ENCODE measurements at regions not wholly inside any gene's neighbourhood (a gene's known extent, or its start where the extent isn't known, plus 50 kb on each side); places are given as distances from the start of the nearest gene placed in this dataset.

- TF ChIP-seq, protein P1, sequence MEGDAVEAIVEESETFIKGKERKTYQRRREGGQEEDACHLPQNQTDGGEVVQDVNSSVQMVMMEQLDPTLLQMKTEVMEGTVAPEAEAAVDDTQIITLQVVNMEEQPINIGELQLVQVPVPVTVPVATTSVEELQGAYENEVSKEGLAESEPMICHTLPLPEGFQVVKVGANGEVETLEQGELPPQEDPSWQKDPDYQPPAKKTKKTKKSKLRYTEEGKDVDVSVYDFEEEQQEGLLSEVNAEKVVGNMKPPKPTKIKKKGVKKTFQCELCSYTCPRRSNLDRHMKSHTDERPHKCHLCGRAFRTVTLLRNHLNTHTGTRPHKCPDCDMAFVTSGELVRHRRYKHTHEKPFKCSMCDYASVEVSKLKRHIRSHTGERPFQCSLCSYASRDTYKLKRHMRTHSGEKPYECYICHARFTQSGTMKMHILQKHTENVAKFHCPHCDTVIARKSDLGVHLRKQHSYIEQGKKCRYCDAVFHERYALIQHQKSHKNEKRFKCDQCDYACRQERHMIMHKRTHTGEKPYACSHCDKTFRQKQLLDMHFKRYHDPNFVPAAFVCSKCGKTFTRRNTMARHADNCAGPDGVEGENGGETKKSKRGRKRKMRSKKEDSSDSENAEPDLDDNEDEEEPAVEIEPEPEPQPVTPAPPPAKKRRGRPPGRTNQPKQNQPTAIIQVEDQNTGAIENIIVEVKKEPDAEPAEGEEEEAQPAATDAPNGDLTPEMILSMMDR (IDR thresholded peaks at IDR 0.05; ENCODE audit: borderline replicate concordance, insufficient read depth, low read depth, low read length): no peak
Measured at GRCh38 chr7:66528652-66529051, 100.0 kb upstream of the KCTD7 start.

DNA sequence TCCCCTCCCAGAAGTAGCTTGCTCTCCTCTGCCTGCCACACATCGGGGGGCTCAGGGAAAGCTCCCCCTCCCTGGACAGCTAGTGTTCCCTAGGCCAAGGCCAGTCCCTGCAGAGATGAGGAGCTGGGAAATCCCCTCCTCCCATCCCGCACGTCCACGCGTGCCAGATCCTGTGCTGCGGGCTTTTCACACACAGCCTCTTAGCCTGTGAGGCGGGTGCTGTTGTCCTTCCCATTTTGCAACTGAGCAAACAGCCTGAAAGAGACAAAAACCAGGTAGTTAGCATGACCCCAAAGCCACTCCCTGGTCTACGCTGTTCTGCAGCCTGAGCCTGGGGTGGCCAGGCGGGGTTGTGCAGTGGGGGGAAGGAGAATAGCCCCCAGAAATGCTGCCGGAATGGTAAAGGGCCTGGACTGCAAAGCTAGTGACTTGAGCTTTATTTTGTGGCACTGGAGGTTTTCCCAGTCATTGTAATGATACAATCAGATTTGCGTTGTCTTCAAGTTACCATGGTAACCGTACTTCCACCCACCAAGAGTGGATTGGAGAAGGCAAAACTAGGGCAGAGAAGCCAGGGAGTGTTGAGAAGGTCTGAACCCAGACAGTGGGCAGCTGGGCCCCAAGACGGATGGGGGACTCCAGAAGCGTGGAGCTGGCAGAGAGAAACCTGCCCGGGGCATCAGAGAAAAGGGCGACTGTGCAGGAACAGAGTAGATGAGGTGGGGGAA is 98.6 kb upstream of the KCTD7 start:
- TF ChIP-seq, protein P1 (IDR thresholded peaks at IDR 0.05; ENCODE audit: borderline replicate concordance, insufficient read depth, low read depth, low read length): no peak
- H3K4me3 ChIP-seq (ENCODE audit: low read depth, low read length): no peak overlapping the region

More at GRCh38 chr7:66528652-66529051, 100.0 kb upstream of the KCTD7 start:
- no peak overlapping the region for H3K4me3 ChIP-seq (ENCODE audit: low read depth, low read length)

- H3K4me3 ChIP-seq (ENCODE audit: low read depth, low read length): no peak overlapping the region
- TF ChIP-seq, protein P1 (IDR thresholded peaks at IDR 0.05; ENCODE audit: borderline replicate concordance, insufficient read depth, low read depth, low read length): no peak
Measured at GRCh38 chr7:66535414-66536329, 93.0 kb upstream of the KCTD7 start.

GRCh38 chr7:66537380-66537779 is 91.3 kb upstream of the KCTD7 start:
- TF ChIP-seq, protein P1 (IDR thresholded peaks at IDR 0.05; ENCODE audit: borderline replicate concordance, insufficient read depth, low read depth, low read length): no peak
- no peak overlapping the region for H3K4me3 ChIP-seq (ENCODE audit: low read depth, low read length)

DNA sequence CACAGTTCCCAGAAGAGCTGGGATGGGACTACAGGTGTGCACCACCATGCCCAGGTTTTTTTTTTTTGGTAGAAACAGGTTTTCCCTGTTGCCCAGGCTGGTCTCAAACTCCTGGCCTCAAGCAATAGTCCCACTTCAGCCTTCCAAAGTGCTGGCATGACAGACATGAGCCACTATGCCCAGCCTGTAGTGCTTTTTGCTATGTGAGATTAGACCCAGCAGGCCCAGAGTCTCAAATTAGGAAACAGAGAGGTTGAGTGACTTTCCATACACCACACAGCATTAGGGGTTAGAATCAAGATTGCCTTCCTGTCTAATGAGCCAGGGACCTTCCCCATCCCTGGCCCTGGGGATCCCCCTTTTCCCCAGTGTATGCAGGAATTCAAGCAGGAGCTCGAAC is 90.8 kb upstream of the KCTD7 start:
- TF ChIP-seq, protein P1 (IDR thresholded peaks at IDR 0.05; ENCODE audit: borderline replicate concordance, insufficient read depth, low read depth, low read length): no peak
- no peak overlapping the region for H3K4me3 ChIP-seq (ENCODE audit: low read depth, low read length)

DNA sequence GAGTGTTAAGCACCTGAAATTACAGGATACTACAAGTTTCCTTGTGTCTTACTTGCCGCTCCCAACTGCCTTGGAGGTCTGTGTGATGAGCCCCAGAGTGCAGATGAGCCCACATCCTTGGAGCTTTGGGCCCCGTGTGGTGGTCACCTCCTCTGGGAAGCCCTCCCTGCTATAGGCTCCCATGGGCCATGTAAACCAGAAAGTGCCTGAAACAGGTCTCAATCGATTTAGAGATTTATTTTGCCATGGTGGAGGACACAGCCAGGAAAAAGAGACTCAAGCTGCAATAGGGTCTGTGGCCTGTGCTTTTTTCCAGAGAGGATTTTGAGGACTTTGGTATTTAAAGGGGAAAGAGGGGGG is 89.4 kb upstream of the KCTD7 start:
- H3K4me3 ChIP-seq (ENCODE audit: low read depth, low read length): no peak overlapping the region
- TF ChIP-seq, protein P1 (IDR thresholded peaks at IDR 0.05; ENCODE audit: borderline replicate concordance, insufficient read depth, low read depth, low read length): no peak

Data from GM12875 (cell line).